Vagina (tissue), 2 donors: ENCODE measurements at regions not wholly inside any gene's neighbourhood (a gene's known extent, or its start where the extent isn't known, plus 50 kb on each side); places are given as distances from the start of the nearest gene placed in this dataset.

Source experiments
- DNase-seq, 2 donors: peaks; one replicate each; pipeline ENCODE4 v3.0.0-alpha.2; 2017; ENCODE audit errors: extremely low spot score in 2 of 2
- H3K27ac ChIP-seq: fragments of 200-600 bp; sonication (generic); one replicate; pipeline ENCODE4 v1.5.1; 2019
- H3K27me3 ChIP-seq: fragments of 200-600 bp; sonication (generic); one replicate; pipeline ENCODE4 v1.5.1; 2019
- H3K36me3 ChIP-seq, 2 donors: fragments of 200-600 bp; sonication (generic); one replicate each; pipeline ENCODE4 v1.5.1; 2017 to 2019
- H3K4me1 ChIP-seq: fragments of 200-600 bp; sonication (generic); one replicate; pipeline ENCODE4 v1.5.1; 2019
- H3K4me3 ChIP-seq, 2 donors: fragments of 200-600 bp; sonication (generic); 1 replicate in 1 of 2; 2 replicates in 1 of 2; pipeline ENCODE4 v1.5.1; 2016 to 2019
- H3K9me3 ChIP-seq: fragments of 200-600 bp; sonication (generic); one replicate; pipeline ENCODE4 v1.5.1; 2019
- POLR2A ChIP-seq, 2 donors: fragments of 450-650 bp; IDR thresholded peaks; one replicate each; pipeline ENCODE4 v1.6.1; 2017; ENCODE audit warnings: antibody characterized with exemption in 2 of 2, mild to moderate bottlenecking in 2 of 2, moderate library complexity in 2 of 2
- POLR2AphosphoS5 ChIP-seq, 2 donors: sonication (generic); formaldehyde crosslinking; IDR thresholded peaks; one replicate each; pipeline ENCODE4 v1.9.0; 2017; ENCODE audit warnings: antibody characterized with exemption in 2 of 2, mild to moderate bottlenecking in 2 of 2, low read depth in 1 of 2; ENCODE audit not compliant: insufficient read depth in 1 of 2
- intact Hi-C: fragments of 100-400 bp; cut with DNase I; formaldehyde crosslinking; loops from one replicate; pipeline ENCODE4 v1.15.1; 2023
- TF ChIP-seq, protein P1 (sequence below), 3 experiments: fragments of 450-650 bp in 2 of 3; fragments of 200-600 bp in 1 of 3; sonication (generic) in 1 of 3; IDR thresholded peaks; one replicate each; pipeline ENCODE4 v1.5.1; 2017 to 2019; ENCODE audit warnings: antibody characterized with exemption in 3 of 3, mild to moderate bottlenecking in 2 of 3, moderate library complexity in 2 of 3

DNA sequence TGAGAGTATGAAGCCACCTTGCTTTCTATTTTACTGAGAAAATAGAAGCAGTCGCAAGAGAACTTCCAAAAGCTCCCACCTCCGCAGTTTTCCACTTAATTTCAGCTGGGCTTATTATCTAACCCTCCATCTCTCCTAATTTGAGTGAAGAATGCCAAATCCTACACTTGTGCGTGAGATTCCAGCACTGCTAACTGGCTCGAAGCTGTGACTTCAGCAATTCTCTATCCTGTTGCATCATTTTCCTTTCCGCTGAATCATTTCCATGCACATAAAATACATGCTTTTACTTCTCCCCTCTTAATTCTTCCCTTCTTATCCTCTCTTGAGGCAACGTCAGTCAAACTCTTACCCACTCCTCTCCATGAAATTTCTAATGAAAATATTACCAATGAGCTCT lies 189.5 kb downstream of the GASK1B start:
- Histone ChIP-seq H3K4me1 (no peaks in the 10 kb centered on the region), H3K36me3 (no peaks in the 10 kb centered on the region), H3K4me3 (no peak overlapping the region), H3K27ac (no peak overlapping the region), H3K27me3 (no peaks in the 10 kb centered on the region), H3K9me3 (no peaks in the 10 kb centered on the region)
- intact Hi-C loops = loop anchor here (10.0 kb wide), 1 partner anchor 768 kb away; no protein-coding TSS in a partner anchor
- no peak for TF ChIP-seq POLR2AphosphoS5 (IDR thresholded peaks at IDR 0.05; ENCODE audit: insufficient read depth in 1 of 2, low read depth in 1 of 2)
- TF ChIP-seq, protein P1, sequence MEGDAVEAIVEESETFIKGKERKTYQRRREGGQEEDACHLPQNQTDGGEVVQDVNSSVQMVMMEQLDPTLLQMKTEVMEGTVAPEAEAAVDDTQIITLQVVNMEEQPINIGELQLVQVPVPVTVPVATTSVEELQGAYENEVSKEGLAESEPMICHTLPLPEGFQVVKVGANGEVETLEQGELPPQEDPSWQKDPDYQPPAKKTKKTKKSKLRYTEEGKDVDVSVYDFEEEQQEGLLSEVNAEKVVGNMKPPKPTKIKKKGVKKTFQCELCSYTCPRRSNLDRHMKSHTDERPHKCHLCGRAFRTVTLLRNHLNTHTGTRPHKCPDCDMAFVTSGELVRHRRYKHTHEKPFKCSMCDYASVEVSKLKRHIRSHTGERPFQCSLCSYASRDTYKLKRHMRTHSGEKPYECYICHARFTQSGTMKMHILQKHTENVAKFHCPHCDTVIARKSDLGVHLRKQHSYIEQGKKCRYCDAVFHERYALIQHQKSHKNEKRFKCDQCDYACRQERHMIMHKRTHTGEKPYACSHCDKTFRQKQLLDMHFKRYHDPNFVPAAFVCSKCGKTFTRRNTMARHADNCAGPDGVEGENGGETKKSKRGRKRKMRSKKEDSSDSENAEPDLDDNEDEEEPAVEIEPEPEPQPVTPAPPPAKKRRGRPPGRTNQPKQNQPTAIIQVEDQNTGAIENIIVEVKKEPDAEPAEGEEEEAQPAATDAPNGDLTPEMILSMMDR (IDR thresholded peaks at IDR 0.05) = no peak
- no peak for TF ChIP-seq POLR2A (IDR thresholded peaks at IDR 0.05)
- no peak for DNase-seq

DNA sequence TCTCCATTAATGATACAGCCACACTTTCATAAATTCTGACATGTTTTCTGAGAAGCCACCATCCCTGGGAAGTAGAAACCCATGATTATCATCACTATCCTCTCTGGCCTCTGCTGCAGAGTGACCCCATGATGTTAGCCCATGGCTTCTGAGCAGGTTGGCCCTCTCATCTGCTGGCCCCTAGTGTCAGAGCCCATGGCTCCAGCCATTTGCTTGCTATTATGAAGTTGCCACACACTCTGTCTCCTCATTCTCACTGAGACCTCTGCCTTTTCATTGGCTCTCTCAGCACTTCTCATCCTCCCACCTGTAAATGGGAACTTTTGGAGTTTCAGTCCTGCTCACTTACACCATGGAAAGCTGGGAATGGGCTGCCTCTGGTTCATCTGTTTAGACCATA lies 192.7 kb downstream of the GASK1B start:
- H3K27ac ChIP-seq = no peak overlapping the region
- no peak for DNase-seq
- H3K36me3 ChIP-seq = no peaks in the 10 kb centered on the region
- intact Hi-C loops = loop anchor here (10.0 kb wide), 1 partner anchor 765 kb away; no protein-coding TSS in a partner anchor
- H3K27me3 ChIP-seq = no peaks in the 10 kb centered on the region
- H3K4me3 ChIP-seq = no peak overlapping the region
- TF ChIP-seq, protein P1 (IDR thresholded peaks at IDR 0.05) = no peak
- TF ChIP-seq POLR2AphosphoS5 (IDR thresholded peaks at IDR 0.05; ENCODE audit: insufficient read depth in 1 of 2, low read depth in 1 of 2) = no peak
- TF ChIP-seq POLR2A (IDR thresholded peaks at IDR 0.05) = no peak
- no peaks in the 10 kb centered on the region for H3K4me1 ChIP-seq
- H3K9me3 ChIP-seq = no peaks in the 10 kb centered on the region

DNA sequence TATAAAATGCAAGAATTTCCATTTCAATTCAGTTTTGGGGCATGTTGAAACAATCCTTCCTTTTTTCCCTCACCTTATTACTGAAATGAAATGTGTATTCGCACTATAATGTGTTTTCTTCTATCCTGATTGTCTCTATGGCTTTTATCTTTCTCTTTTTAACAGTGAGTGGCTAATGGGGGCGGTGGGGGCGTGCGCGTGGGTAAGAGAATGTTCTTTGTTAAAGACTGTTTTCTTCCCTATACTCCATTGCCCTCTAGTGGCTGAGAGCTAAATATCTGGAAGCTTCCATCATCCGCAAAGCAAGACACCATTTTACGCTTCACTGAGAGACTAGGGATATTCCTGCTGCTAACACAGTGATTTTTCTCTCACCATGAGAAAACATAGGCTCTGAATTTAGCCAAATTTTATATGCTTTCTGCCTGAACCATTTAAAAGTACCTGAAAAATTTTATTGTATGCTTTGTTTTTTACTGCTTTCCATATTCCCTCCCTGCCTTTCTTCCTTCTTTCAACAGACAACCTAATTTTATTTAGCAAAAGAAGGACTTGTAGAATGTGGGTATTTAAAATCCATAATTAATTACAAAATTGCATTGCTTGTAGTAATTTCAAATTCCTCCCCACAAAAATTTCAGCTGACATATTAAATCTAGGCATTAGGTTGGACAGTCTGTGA lies 194.0 kb downstream of the GASK1B start:
- DNase-seq = no peak
- peak overlapping the region in 1 of 2 donors; percentile 19 for H3K4me3 ChIP-seq

DNA sequence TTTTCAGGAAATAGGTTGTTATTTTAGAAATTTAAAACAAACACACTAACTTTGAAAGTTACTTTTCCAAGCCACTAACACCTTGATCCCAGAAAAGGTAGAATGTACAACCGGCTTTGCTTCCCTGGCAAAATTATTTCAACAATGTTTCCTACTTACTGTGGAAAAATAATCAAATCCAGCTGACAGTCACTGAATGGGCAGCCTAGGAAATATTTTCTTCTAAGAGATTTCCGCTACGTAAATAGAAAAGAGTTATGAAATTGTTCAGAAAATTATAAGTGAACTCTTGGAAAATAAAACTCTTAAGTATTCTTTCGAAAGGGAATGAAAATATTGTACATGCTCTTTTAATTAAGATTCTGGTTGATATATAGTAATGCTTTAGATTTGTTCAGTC lies 195.7 kb downstream of the GASK1B start:
- no peak for DNase-seq
- Histone ChIP-seq H3K36me3 (no peaks in the 10 kb centered on the region), H3K27ac (no peak overlapping the region), H3K4me1 (no peaks in the 10 kb centered on the region), H3K27me3 (no peaks in the 10 kb centered on the region), H3K4me3 (no peak overlapping the region), H3K9me3 (no peaks in the 10 kb centered on the region)
- intact Hi-C loops = no loop called here
- TF ChIP-seq POLR2A (IDR thresholded peaks at IDR 0.05) (no peak), POLR2AphosphoS5 (IDR thresholded peaks at IDR 0.05; ENCODE audit: insufficient read depth in 1 of 2, low read depth in 1 of 2) (no peak)
- TF ChIP-seq, protein P1 (IDR thresholded peaks at IDR 0.05) = no peak

More for the DNA sequence above, 194.0 kb downstream of the GASK1B start:
- Histone ChIP-seq H3K9me3 (no peaks in the 10 kb centered on the region), H3K36me3 (no peaks in the 10 kb centered on the region), H3K4me1 (no peaks in the 10 kb centered on the region), H3K27ac (no peak overlapping the region), H3K27me3 (no peaks in the 10 kb centered on the region)
- intact Hi-C loops = no loop called here
- TF ChIP-seq, protein P1 (IDR thresholded peaks at IDR 0.05) = peak; percentile 51 to 61 (median 60)
- TF ChIP-seq POLR2A (IDR thresholded peaks at IDR 0.05) = no peak

DNA sequence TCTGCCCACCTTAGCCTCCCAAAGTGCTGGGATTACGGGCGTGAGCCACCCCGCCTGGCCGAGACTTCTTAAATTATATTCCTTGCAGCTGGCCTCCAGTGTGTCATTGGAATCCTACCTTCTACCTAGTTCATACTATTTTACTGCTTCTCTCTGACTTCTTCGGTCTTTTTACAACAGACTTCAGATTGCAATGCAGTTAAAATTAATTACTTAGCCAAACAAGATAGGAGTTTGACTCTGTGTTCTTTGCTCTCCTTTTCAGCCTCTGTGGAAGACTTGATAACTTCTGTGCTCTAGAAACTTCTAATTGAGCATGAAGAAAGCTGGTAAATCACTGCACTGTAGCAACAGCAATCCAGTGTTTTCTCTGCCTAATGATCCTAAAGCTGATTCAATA lies 199.5 kb downstream of the GASK1B start:
- no peaks in the 10 kb centered on the region for H3K9me3 ChIP-seq
- TF ChIP-seq POLR2A (IDR thresholded peaks at IDR 0.05) (no peak), POLR2AphosphoS5 (IDR thresholded peaks at IDR 0.05; ENCODE audit: insufficient read depth in 1 of 2, low read depth in 1 of 2) (no peak)
- TF ChIP-seq, protein P1 (IDR thresholded peaks at IDR 0.05) = no peak
- no peak overlapping the region for H3K4me3 ChIP-seq
- H3K4me1 ChIP-seq = no peaks in the 10 kb centered on the region
- no peaks in the 10 kb centered on the region for H3K27me3 ChIP-seq
- intact Hi-C loops = no loop called here
- no peaks in the 10 kb centered on the region for H3K36me3 ChIP-seq
- no peak for DNase-seq
- no peak overlapping the region for H3K27ac ChIP-seq
